Activated CD4-positive, alpha-beta memory T cell treated with anti-CD3 and anti-CD28 coated beads for 36 hours (primary cell): ENCODE measurements at regions not wholly inside any gene's neighbourhood (a gene's known extent, or its start where the extent isn't known, plus 50 kb on each side); places are given as distances from the start of the nearest gene placed in this dataset.
"Not testable (repeated sequence)": the region's sequence is repeated elsewhere in the genome, so short reads cannot be mapped to it uniquely, and the experiment has no call there.

Source experiments
- CTCF ChIA-PET: fragments of 350-600 bp; sonication (Branson Sonifier 250); formaldehyde crosslinking; loops from one replicate; lab custom pipeline; 2021; ENCODE audit warnings: antibody characterized with exemption, inconsistent platforms; lab: Charles Lee
- POLR2A ChIA-PET: fragments of 350-600 bp; sonication (Branson Sonifier 250); formaldehyde crosslinking; loops from one replicate; lab custom pipeline; 2021; ENCODE audit warnings: antibody characterized with exemption; lab: Charles Lee
- DNase-seq: peaks from one replicate; pipeline ENCODE4 v3.0.0-alpha.2; 2020
- H3K27ac Mint-ChIP-seq: one replicate; pipeline ENCODE4 v1.8.0; 2021; ENCODE audit warnings: mixed read lengths
- H3K27me3 Mint-ChIP-seq: one replicate; pipeline ENCODE4 v1.8.0; 2021; ENCODE audit warnings: mixed read lengths
- H3K36me3 Mint-ChIP-seq: one replicate; pipeline ENCODE4 v1.8.0; 2021; ENCODE audit warnings: mixed read lengths
- H3K4me1 Mint-ChIP-seq: one replicate; pipeline ENCODE4 v1.8.0; 2021; ENCODE audit warnings: low read depth, mixed read lengths
- H3K4me3 Mint-ChIP-seq: one replicate; pipeline ENCODE4 v1.8.0; 2021; ENCODE audit warnings: mild to moderate bottlenecking, mixed read lengths
- H3K9me3 Mint-ChIP-seq: one replicate; pipeline ENCODE4 v1.8.0; 2021; ENCODE audit warnings: mixed read lengths
- intact Hi-C: fragments of 100-400 bp; cut with micrococcal nuclease; formaldehyde crosslinking; loops from one replicate; pipeline ENCODE4 v1.15.1; 2023

- ChIA-PET CTCF (no interaction called here), POLR2A (no interaction called here)
- Mint-ChIP-seq H3K27ac (no peak overlapping the region), H3K4me1 (no peaks in the 10 kb centered on the region), H3K27me3 (peaks cover 28% of the 10 kb centered on the region), H3K4me3 (no peak overlapping the region), H3K9me3 (no peaks in the 10 kb centered on the region), H3K36me3 (no peaks in the 10 kb centered on the region)
- intact Hi-C loops: no loop called here
- DNase-seq: no peak
Measured at GRCh38 chr22:22988785-22989184, 81.5 kb upstream of the GNAZ start.

GRCh38 chr22:22989856-22990255 lies 80.5 kb upstream of the GNAZ start:
- Mint-ChIP-seq H3K4me1 (no peaks in the 10 kb centered on the region), H3K9me3 (no peaks in the 10 kb centered on the region), H3K4me3 (no peak overlapping the region), H3K27me3 (peaks cover 26% of the 10 kb centered on the region), H3K36me3 (no peaks in the 10 kb centered on the region), H3K27ac (no peak overlapping the region)
- POLR2A ChIA-PET: no interaction called here
- CTCF ChIA-PET: no interaction called here
- intact Hi-C loops: no loop called here
- no peak for DNase-seq

GRCh38 chr22:22990711-22991505 lies 79.4 kb upstream of the GNAZ start:
- H3K4me1 Mint-ChIP-seq, H3K27ac Mint-ChIP-seq, H3K9me3 Mint-ChIP-seq, intact Hi-C loops, H3K36me3 Mint-ChIP-seq, POLR2A ChIA-PET, H3K4me3 Mint-ChIP-seq, CTCF ChIA-PET, DNase-seq: not testable (repeated sequence)
- H3K27me3 Mint-ChIP-seq: peaks cover 30% of the 10 kb centered on the region

GRCh38 chr22:22992474-22992873 lies 77.8 kb upstream of the GNAZ start:
- H3K27me3 Mint-ChIP-seq: peaks cover 20% of the 10 kb centered on the region
- H3K4me3 Mint-ChIP-seq: no peak overlapping the region
- H3K4me1 Mint-ChIP-seq: no peaks in the 10 kb centered on the region
- no peak overlapping the region for H3K27ac Mint-ChIP-seq
- intact Hi-C loops: no loop called here
- POLR2A ChIA-PET: no interaction called here
- DNase-seq: no peak
- H3K9me3 Mint-ChIP-seq: peaks cover 19% of the 10 kb centered on the region
- CTCF ChIA-PET: no interaction called here
- peaks cover 7% of the 10 kb centered on the region for H3K36me3 Mint-ChIP-seq

- Mint-ChIP-seq H3K4me1 (no peaks in the 10 kb centered on the region), H3K27me3 (peaks cover 22% of the 10 kb centered on the region), H3K4me3 (no peak overlapping the region), H3K9me3 (peaks cover 23% of the 10 kb centered on the region), H3K27ac (no peak overlapping the region), H3K36me3 (peaks cover 10% of the 10 kb centered on the region)
- CTCF ChIA-PET: interaction anchor here (0.7 kb wide), 1 partner anchor 33 kb away, joined by 3 read pairs; no protein-coding TSS in a partner anchor
- no peak for DNase-seq
- POLR2A ChIA-PET: no interaction called here
- intact Hi-C loops: no loop called here
Measured at GRCh38 chr22:22993184-22993583, 77.1 kb upstream of the GNAZ start.

- Mint-ChIP-seq H3K9me3 (peaks cover 27% of the 10 kb centered on the region), H3K27ac (no peak overlapping the region), H3K4me3 (no peak overlapping the region), H3K36me3 (peaks cover 15% of the 10 kb centered on the region), H3K27me3 (peaks cover 29% of the 10 kb centered on the region), H3K4me1 (no peaks in the 10 kb centered on the region)
- no peak for DNase-seq
- ChIA-PET CTCF (interaction anchor here (1.1 kb wide), 1 partner anchor 38 kb away, joined by 3 read pairs; no protein-coding TSS in a partner anchor), POLR2A (no interaction called here)
- intact Hi-C loops: no loop called here
Measured at GRCh38 chr22:22995166-22995565, 75.2 kb upstream of the GNAZ start.

- H3K27me3 Mint-ChIP-seq: peaks cover 36% of the 10 kb centered on the region
- no peak for DNase-seq
- no peak overlapping the region for H3K27ac Mint-ChIP-seq
- H3K4me1 Mint-ChIP-seq: no peaks in the 10 kb centered on the region
- intact Hi-C loops: no loop called here
- POLR2A ChIA-PET: no interaction called here
- H3K4me3 Mint-ChIP-seq: no peak overlapping the region
- H3K9me3 Mint-ChIP-seq: peaks cover 27% of the 10 kb centered on the region
- CTCF ChIA-PET: no interaction called here
- H3K36me3 Mint-ChIP-seq: peaks cover 15% of the 10 kb centered on the region
Measured at GRCh38 chr22:22996511-22997261, 73.6 kb upstream of the GNAZ start.

GRCh38 chr22:22997262-22997898 lies 72.9 kb upstream of the GNAZ start:
- Mint-ChIP-seq H3K4me3 (no peak overlapping the region), H3K4me1 (no peaks in the 10 kb centered on the region), H3K36me3 (peaks cover 15% of the 10 kb centered on the region), H3K27me3 (peaks cover 41% of the 10 kb centered on the region), H3K27ac (no peak overlapping the region), H3K9me3 (peaks cover 27% of the 10 kb centered on the region)
- ChIA-PET CTCF (no interaction called here), POLR2A (no interaction called here)
- DNase-seq: no peak
- intact Hi-C loops: no loop called here

GRCh38 chr22:22997988-22998387 lies 72.3 kb upstream of the GNAZ start:
- Mint-ChIP-seq H3K27me3 (peaks cover 38% of the 10 kb centered on the region), H3K27ac (no peak overlapping the region), H3K9me3 (peaks cover 27% of the 10 kb centered on the region), H3K4me1 (no peaks in the 10 kb centered on the region), H3K4me3 (no peak overlapping the region), H3K36me3 (peaks cover 15% of the 10 kb centered on the region)
- no peak for DNase-seq
- POLR2A ChIA-PET: no interaction called here
- CTCF ChIA-PET: interaction anchor here (1.0 kb wide), 1 partner anchor 297 kb away, joined by 3 read pairs; no protein-coding TSS in a partner anchor
- intact Hi-C loops: no loop called here

- Mint-ChIP-seq H3K4me1 (no peaks in the 10 kb centered on the region), H3K27me3 (peaks cover 43% of the 10 kb centered on the region), H3K9me3 (peaks cover 27% of the 10 kb centered on the region), H3K36me3 (peaks cover 15% of the 10 kb centered on the region), H3K4me3 (no peak overlapping the region), H3K27ac (no peak overlapping the region)
- ChIA-PET POLR2A (no interaction called here), CTCF (interaction anchor here (0.7 kb wide), 1 partner anchor 539 kb away, joined by 3 read pairs; no protein-coding TSS in a partner anchor)
- no peak for DNase-seq
- intact Hi-C loops: no loop called here
Measured at GRCh38 chr22:22999523-22999922, 70.8 kb upstream of the GNAZ start.

GRCh38 chr22:23000657-23001347 lies 69.5 kb upstream of the GNAZ start:
- Mint-ChIP-seq H3K36me3 (peaks cover 12% of the 10 kb centered on the region), H3K9me3 (peaks cover 23% of the 10 kb centered on the region), H3K4me1 (no peaks in the 10 kb centered on the region), H3K27ac (no peak overlapping the region), H3K27me3 (peaks cover 45% of the 10 kb centered on the region), H3K4me3 (no peak overlapping the region)
- DNase-seq: no peak
- ChIA-PET POLR2A (no interaction called here), CTCF (no interaction called here)
- intact Hi-C loops: no loop called here

- Mint-ChIP-seq H3K27me3 (peaks cover 46% of the 10 kb centered on the region), H3K27ac (no peak overlapping the region), H3K4me1 (no peaks in the 10 kb centered on the region), H3K9me3 (peaks cover 18% of the 10 kb centered on the region), H3K36me3 (peaks cover 11% of the 10 kb centered on the region), H3K4me3 (no peak overlapping the region)
- POLR2A ChIA-PET: no interaction called here
- DNase-seq: no peak
- CTCF ChIA-PET: no interaction called here
- intact Hi-C loops: no loop called here
Measured at GRCh38 chr22:23001463-23001862, 68.9 kb upstream of the GNAZ start.
